HCT116 (cell line): ENCODE measurements at regions not wholly inside any gene's neighbourhood (a gene's known extent, or its start where the extent isn't known, plus 50 kb on each side); places are given as distances from the start of the nearest gene placed in this dataset.

Experiments used
- ATAC-seq: fragments of 200-7000 bp; cut with Tn5 transposase; 2 replicates; pipeline ENCODE4 v1.9.1; 2020; ENCODE audit warnings: mild to moderate bottlenecking, moderate library complexity
- BruUV-seq: library from RNA; stranded (reverse); fragments of 400-500 nt; replicated peaks from 2 replicates; lab custom pipeline; 2021; lab: Mats Ljungman, UMichigan
- CTCF ChIA-PET: fragments of 300-600 bp; sonication (Branson Sonifier 250); formaldehyde crosslinking; loops from one replicate; lab custom pipeline; 2021; ENCODE audit warnings: antibody characterized with exemption; lab: Charles Lee
- POLR2A ChIA-PET: fragments of 300-600, 350-600 bp; sonication (Branson Sonifier 250); formaldehyde crosslinking; loops from one replicate; lab custom pipeline; 2021; ENCODE audit warnings: antibody characterized with exemption; lab: Charles Lee
- RAD21 ChIA-PET, 2 experiments: fragments of 300-600 bp; sonication (Branson Sonifier 250); formaldehyde crosslinking; loops; one replicate each; lab custom pipeline; 2023; ENCODE audit warnings: low total read pairs in 2 of 2; ENCODE audit not compliant: uncharacterized antibody in 2 of 2, unreplicated experiment in 2 of 2, low non-redundant PET in 1 of 2; lab: Charles Lee
- DNase-seq: peaks from one replicate; pipeline ENCODE4 v3.0.0-alpha.2; 2010; ENCODE audit warnings: low read depth, low spot score
- H2AFZ ChIP-seq: fragments of 200-600 bp; shearing (Covaris generic), sonication (generic); 2 replicates; pipeline ENCODE4 v1.6.1; 2017; ENCODE audit warnings: low read depth, mixed run types, mixed read lengths, antibody characterized with exemption, low read length; ENCODE audit not compliant: poor library complexity, severe bottlenecking
- H3K27ac ChIP-seq: 2 replicates; pipeline ENCODE4 v1.5.1; 2012; ENCODE audit warnings: low read depth, low read length
- H3K27me3 ChIP-seq: fragments of 200-600 bp; sonication (generic); 2 replicates; pipeline ENCODE4 v1.6.1; 2016; ENCODE audit warnings: mixed run types, low read length, mixed read lengths; ENCODE audit not compliant: insufficient read depth
- H3K36me3 ChIP-seq, 2 experiments: fragments of 200-500 bp in 1 of 2; fragments of 200-600 bp in 1 of 2; sonication (Bioruptor generic) in 1 of 2; sonication (generic) in 1 of 2; 2 replicates each; pipeline versions ENCODE4 v1.5.1 to v1.6.1; 2014 to 2016; ENCODE audit warnings: low read length in 2 of 2, inconsistent platforms in 1 of 2, mixed read lengths in 1 of 2, mixed run types in 1 of 2; ENCODE audit not compliant: insufficient read depth in 2 of 2, control insufficient read depth in 1 of 2
- H3K4me1 ChIP-seq, 2 experiments: fragments of 200-600 bp in 1 of 2; sonication (generic) in 1 of 2; 2 replicates each; pipeline versions ENCODE4 v1.5.1 to v1.6.1; 2012 to 2017; ENCODE audit warnings: low read length in 2 of 2, inconsistent platforms in 1 of 2, mild to moderate bottlenecking in 1 of 2, mixed read lengths in 1 of 2, mixed run types in 1 of 2, moderate library complexity in 1 of 2; ENCODE audit not compliant: insufficient read depth in 2 of 2, control insufficient read depth in 1 of 2
- H3K4me2 ChIP-seq: fragments of 200-600 bp; sonication (generic); 2 replicates; pipeline ENCODE4 v1.6.1; 2017; ENCODE audit warnings: mixed run types, low read length, mixed read lengths
- H3K4me3 ChIP-seq, 2 experiments: fragments of 200-600 bp in 1 of 2; sonication (generic) in 1 of 2; replicated peaks in 1 of 2; 2 replicates each; pipeline ENCODE4 v1.5.1; 2011 to 2016; ENCODE audit warnings: low read length in 2 of 2, control low read depth in 1 of 2, low read depth in 1 of 2, mild to moderate bottlenecking in 1 of 2, mixed read lengths in 1 of 2, mixed run types in 1 of 2
- H3K79me2 ChIP-seq: fragments of 200-600 bp; sonication (generic); 2 replicates; pipeline ENCODE4 v1.6.1; 2017; ENCODE audit warnings: mild to moderate bottlenecking, mixed run types, low read length, moderate library complexity, mixed read lengths; ENCODE audit not compliant: insufficient read depth
- H3K9ac ChIP-seq: fragments of 200-600 bp; sonication (generic); 2 replicates; pipeline ENCODE4 v1.6.1; 2016; ENCODE audit warnings: low read length, mixed read lengths
- H3K9me2 ChIP-seq: fragments of 200-600 bp; sonication (generic), shearing (Covaris generic); 2 replicates; pipeline ENCODE4 v1.6.1; 2017; ENCODE audit warnings: mixed run types, mild to moderate bottlenecking, moderate library complexity; ENCODE audit not compliant: insufficient read depth
- H3K9me3 ChIP-seq, 2 experiments: fragments of 200-500 bp in 1 of 2; fragments of 200-600 bp in 1 of 2; sonication (Bioruptor generic) in 1 of 2; sonication (generic) in 1 of 2; 2 replicates each; pipeline ENCODE4 v1.6.1; 2014 to 2017; ENCODE audit warnings: low read length in 2 of 2, mixed read lengths in 2 of 2, inconsistent platforms in 1 of 2, low read depth in 1 of 2, mild to moderate bottlenecking in 1 of 2, mixed run types in 1 of 2, moderate library complexity in 1 of 2; ENCODE audit not compliant: control insufficient read depth in 1 of 2, insufficient read depth in 1 of 2
- H4K20me1 ChIP-seq: fragments of 200-600 bp; sonication (generic), shearing (Covaris generic); 2 replicates; pipeline ENCODE4 v1.6.1; 2017; ENCODE audit warnings: mixed run types, mild to moderate bottlenecking, moderate library complexity; ENCODE audit not compliant: insufficient read depth
- ATF3 ChIP-seq: IDR thresholded peaks from 2 replicates; pipeline ENCODE4 v1.6.1; 2012
- CTCF ChIP-seq, 3 experiments: fragments of 200-600 bp in 1 of 3; sonication (generic) in 1 of 3; IDR thresholded peaks in 2 of 3; conservative IDR thresholded peaks in 1 of 3; 2 replicates each; pipeline ENCODE4 v1.5.1; 2012 to 2017; ENCODE audit warnings: low read depth in 2 of 3, low read length in 2 of 3, antibody characterized with exemption in 1 of 3, borderline replicate concordance in 1 of 3, control low read depth in 1 of 3, mild to moderate bottlenecking in 1 of 3, mixed read lengths in 1 of 3, mixed run types in 1 of 3, moderate library complexity in 1 of 3; ENCODE audit not compliant: insufficient read depth in 1 of 3
- ELF1 ChIP-seq: IDR thresholded peaks from 2 replicates; pipeline ENCODE4 v1.6.1; 2012; ENCODE audit warnings: low read depth, borderline replicate concordance
- EZH2 ChIP-seq: fragments of 200-600 bp; sonication (generic); IDR thresholded peaks from 2 replicates; pipeline ENCODE4 v1.6.1; 2017; ENCODE audit warnings: antibody characterized with exemption, mixed run types
- JUND ChIP-seq: IDR thresholded peaks from 2 replicates; pipeline ENCODE4 v1.6.1; 2012
- POLR2A ChIP-seq: IDR thresholded peaks from 2 replicates; pipeline ENCODE4 v1.7.0; 2011; ENCODE audit warnings: borderline replicate concordance; ENCODE audit not compliant: insufficient read depth, insufficient read length; ENCODE audit errors: extremely low read depth
- POLR2AphosphoS5 ChIP-seq: IDR thresholded peaks from 2 replicates; pipeline ENCODE4 v1.6.1; 2011; ENCODE audit warnings: mild to moderate bottlenecking, low read depth, low read length, moderate library complexity
- RAD21 ChIP-seq: IDR thresholded peaks from 2 replicates; pipeline ENCODE4 v1.6.1; 2012; ENCODE audit warnings: low read depth, mild to moderate bottlenecking
- SRF ChIP-seq: IDR thresholded peaks from 2 replicates; pipeline ENCODE4 v1.6.1; 2012; ENCODE audit warnings: low read depth
- ZBTB33 ChIP-seq: IDR thresholded peaks from 2 replicates; pipeline ENCODE4 v1.6.1; 2011; ENCODE audit warnings: mild to moderate bottlenecking, low read length, moderate library complexity; ENCODE audit not compliant: insufficient replicate concordance; ENCODE audit errors: extremely low read depth
- ZFX ChIP-seq: fragments of 450-650 bp; IDR thresholded peaks from 2 replicates; pipeline ENCODE4 v1.6.1; 2017
- intact Hi-C: fragments of 100-400 bp; cut with micrococcal nuclease; formaldehyde crosslinking; loops from 2 replicates; pipeline ENCODE4 v1.10.0; 2022

GRCh38 chr14:89534902-89535685, 118.1 kb upstream of the FOXN3 start:
- H4K20me1 ChIP-seq: no peaks in the 10 kb centered on the region
- POLR2A ChIA-PET: no interaction called here

GRCh38 chr14:89533766-89534165, 116.7 kb upstream of the FOXN3 start:
- Histone ChIP-seq H4K20me1 (no peaks in the 10 kb centered on the region), H3K9me3 (no peaks in the 10 kb centered on the region)
- POLR2A ChIA-PET: no interaction called here
- TF ChIP-seq CTCF (IDR thresholded peaks at IDR 0.05 in 2 of 3, conservative IDR thresholded peaks at IDR 0.05 in 1 of 3; ENCODE audit: borderline replicate concordance in 1 of 3, insufficient read depth in 1 of 3, low read depth in 2 of 3, low read length in 2 of 3): no peak
- no peak for TF ChIP-seq POLR2AphosphoS5
- no peak for TF ChIP-seq JUND
- no peak for TF ChIP-seq ZBTB33
- no peak for TF ChIP-seq POLR2A
- no peak for TF ChIP-seq SRF
- TF ChIP-seq ATF3: no peak
- TF ChIP-seq EZH2: no peak
- TF ChIP-seq ELF1: no peak
- TF ChIP-seq, all 23 proteins: peak for 0
- Histone ChIP-seq H3K27me3 (no peaks in the 10 kb centered on the region), H3K27ac (no peak overlapping the region), H3K4me3 (no peak overlapping the region), H2AFZ (no peak overlapping the region), H3K9ac (no peak overlapping the region), H3K4me1 (no peaks in the 10 kb centered on the region), H3K4me2 (no peak overlapping the region), H3K36me3 (no peaks in the 10 kb centered on the region), H3K79me2 (no peaks in the 10 kb centered on the region), H3K9me2 (no peaks in the 10 kb centered on the region)
- RAD21 ChIA-PET: interaction anchor here in 1 of 2 experiments (0.8 kb wide), 1 partner anchor 155 kb away, joined by 3 read pairs; no protein-coding TSS in a partner anchor
- BruUV-seq: no TSS peak
- CTCF ChIA-PET: no interaction called here
- ATAC-seq (no peak), DNase-seq (no peak)
- intact Hi-C loops: no loop called here

More at GRCh38 chr14:89534902-89535685, 118.1 kb upstream of the FOXN3 start:
- no peaks in the 10 kb centered on the region for H3K36me3 ChIP-seq
- no peaks in the 10 kb centered on the region for H3K9me3 ChIP-seq
- TF ChIP-seq POLR2AphosphoS5 (no peak), RAD21 (no peak), ZFX (no peak)
- no peaks in the 10 kb centered on the region for H3K27me3 ChIP-seq
- no peak overlapping the region for H3K9ac ChIP-seq
- ChIA-PET RAD21 (no interaction called here), CTCF (no interaction called here)
- H2AFZ ChIP-seq: no peak overlapping the region
- H3K4me2 ChIP-seq: no peak overlapping the region
- no peak overlapping the region for H3K4me3 ChIP-seq
- no peaks in the 10 kb centered on the region for H3K9me2 ChIP-seq
- intact Hi-C loops: no loop called here
- no peaks in the 10 kb centered on the region for H3K4me1 ChIP-seq
- H3K79me2 ChIP-seq: no peaks in the 10 kb centered on the region
- DNase-seq (no peak), ATAC-seq (no peak)
- no peak overlapping the region for H3K27ac ChIP-seq
- no TSS peak for BruUV-seq
